BJ (cell line): ENCODE measurements at regions not wholly inside any gene's neighbourhood (a gene's known extent, or its start where the extent isn't known, plus 50 kb on each side); places are given as distances from the start of the nearest gene placed in this dataset.
A peak's percentile ranks its signal among the peaks of the same experiment; 100 is the strongest.
"Not testable (repeated sequence)": the region's sequence is repeated elsewhere in the genome, so short reads cannot be mapped to it uniquely, and the experiment has no call there.

Source experiments
- CTCF ChIA-PET: fragments of 350-600 bp; formaldehyde crosslinking; extraction: SDS; loops from one replicate; lab custom pipeline; 2021; ENCODE audit warnings: antibody characterized with exemption, inconsistent platforms; lab: Yijun Ruan, JAX
- POLR2A ChIA-PET: fragments of 300-600 bp; sonication (Branson Sonifier 250); formaldehyde crosslinking; extraction: SDS; loops from one replicate; lab custom pipeline; 2021; ENCODE audit warnings: antibody characterized with exemption; lab: Charles Lee
- DNase-seq: peaks from one replicate; pipeline ENCODE4 v3.0.0-alpha.2; 2011; ENCODE audit warnings: low read depth
- H3K27me3 ChIP-seq: 2 replicates; pipeline ENCODE4 v1.6.0; 2011; ENCODE audit warnings: low read length; ENCODE audit not compliant: control insufficient read depth, insufficient read depth
- H3K36me3 ChIP-seq: 2 replicates; pipeline ENCODE4 v1.5.1; 2011; ENCODE audit warnings: low read length; ENCODE audit not compliant: control insufficient read depth, insufficient read depth
- H3K4me3 ChIP-seq: 2 replicates; pipeline ENCODE4 v1.5.1; 2011; ENCODE audit warnings: low read depth, mild to moderate bottlenecking, control low read depth, low read length
- CTCF ChIP-seq: IDR thresholded peaks from 2 replicates; pipeline ENCODE4 v1.5.1; 2011; ENCODE audit warnings: low read depth, mild to moderate bottlenecking, control low read depth, inconsistent platforms, low read length, moderate library complexity; ENCODE audit not compliant: insufficient read depth

- H3K4me3 ChIP-seq, POLR2A ChIA-PET, H3K36me3 ChIP-seq, H3K27me3 ChIP-seq, DNase-seq: not testable (repeated sequence)
- CTCF ChIA-PET: interaction anchor here (1.2 kb wide), 1 partner anchor 139 kb away, joined by 3 read pairs; no protein-coding TSS in a partner anchor
Measured at GRCh38 chr1:147103416-147104155, 68.7 kb downstream of the PRKAB2 start.

GRCh38 chr1:147099192-147099591 is 73.1 kb downstream of the PRKAB2 start:
- Histone ChIP-seq H3K4me3 (no peak overlapping the region), H3K27me3 (peaks cover 2% of the 10 kb centered on the region; the same call in 1 of the 2 replicates), H3K36me3 (no peaks in the 10 kb centered on the region)
- POLR2A ChIA-PET: no interaction called here
- no peak for TF ChIP-seq CTCF
- no peak for DNase-seq
- CTCF ChIA-PET: no interaction called here

GRCh38 chr1:147098338-147098973 is 73.8 kb downstream of the PRKAB2 start:
- DNase-seq, CTCF ChIA-PET, POLR2A ChIA-PET, H3K36me3 ChIP-seq, H3K4me3 ChIP-seq, H3K27me3 ChIP-seq: not testable (repeated sequence)
- peak; percentile 49 for TF ChIP-seq CTCF

- CTCF ChIA-PET: no interaction called here
- Histone ChIP-seq H3K27me3 (peaks cover 2% of the 10 kb centered on the region; the same call in 1 of the 2 replicates), H3K4me3 (no peak overlapping the region), H3K36me3 (no peaks in the 10 kb centered on the region)
- no peak for DNase-seq
- POLR2A ChIA-PET: no interaction called here
- TF ChIP-seq CTCF: no peak
Measured at GRCh38 chr1:147095691-147096090, 76.6 kb downstream of the PRKAB2 start.

GRCh38 chr1:147091801-147092200 is 80.5 kb downstream of the PRKAB2 start:
- Histone ChIP-seq H3K27me3 (peaks cover 2% of the 10 kb centered on the region; the same call in 1 of the 2 replicates), H3K36me3 (no peaks in the 10 kb centered on the region), H3K4me3 (no peak overlapping the region)
- ChIA-PET CTCF (no interaction called here), POLR2A (no interaction called here)
- no peak for TF ChIP-seq CTCF
- DNase-seq: no peak
